ENCODE measurements at regions not wholly inside any gene's neighbourhood (a gene's known extent, or its start where the extent isn't known, plus 50 kb on each side); places are given as distances from the start of the nearest gene placed in this dataset.
"Not testable (repeated sequence)": the region's sequence is repeated elsewhere in the genome, so short reads cannot be mapped to it uniquely, and the experiment has no call there.

GRCh38 chr12:68984796-68985573 lies 52.0 kb upstream of the CPM start:
- H3K27me3 Mint-ChIP-seq, result peaks cover 8% of the 10 kb centered on the region

GRCh38 chr12:68997526-68997925 lies 64.6 kb upstream of the CPM start:
- not testable (repeated sequence) for DNase-seq (ENCODE audit: low spot score in 2 of 2); H3K36me3 Mint-ChIP-seq; H3K9me3 Mint-ChIP-seq; H3K27me3 Mint-ChIP-seq; H3K27ac Mint-ChIP-seq; ATAC-seq (ENCODE audit: low read depth); H3K4me1 Mint-ChIP-seq; H3K4me3 Mint-ChIP-seq

More at GRCh38 chr12:68984796-68985573, 52.0 kb upstream of the CPM start:
- Mint-ChIP-seq H3K4me3 (no peak overlapping the region), H3K36me3 (peaks cover 5% of the 10 kb centered on the region), H3K9me3 (peaks cover 6% of the 10 kb centered on the region), H3K4me1 (no peaks in the 10 kb centered on the region), H3K27ac (no peak overlapping the region)
- no peak for DNase-seq (ENCODE audit: low spot score in 2 of 2)
- ATAC-seq (ENCODE audit: low read depth), result no peak

GRCh38 chr12:68998041-68998440 lies 65.1 kb upstream of the CPM start:
- no peak for DNase-seq (ENCODE audit: low spot score in 2 of 2)
- H3K27ac Mint-ChIP-seq, result no peak overlapping the region

GRCh38 chr12:69000074-69000473 lies 67.1 kb upstream of the CPM start:
- Mint-ChIP-seq H3K4me1 (no peaks in the 10 kb centered on the region), H3K27me3 (no peaks in the 10 kb centered on the region), H3K9me3 (peaks cover 7% of the 10 kb centered on the region), H3K27ac (no peak overlapping the region), H3K36me3 (no peaks in the 10 kb centered on the region), H3K4me3 (no peak overlapping the region)
- no peak for ATAC-seq (ENCODE audit: low read depth)
- no peak for DNase-seq (ENCODE audit: low spot score in 2 of 2)

More at GRCh38 chr12:68998041-68998440, 65.1 kb upstream of the CPM start:
- Mint-ChIP-seq H3K4me3 (no peak overlapping the region), H3K27me3 (no peaks in the 10 kb centered on the region), H3K4me1 (no peaks in the 10 kb centered on the region), H3K9me3 (peaks cover 7% of the 10 kb centered on the region), H3K36me3 (no peaks in the 10 kb centered on the region)
- no peak for ATAC-seq (ENCODE audit: low read depth)

GRCh38 chr12:69000540-69001243 lies 67.7 kb upstream of the CPM start:
- ATAC-seq (ENCODE audit: low read depth), result no peak
- Mint-ChIP-seq H3K4me1 (no peaks in the 10 kb centered on the region), H3K4me3 (no peak overlapping the region), H3K27ac (no peak overlapping the region), H3K9me3 (peaks cover 7% of the 10 kb centered on the region), H3K36me3 (no peaks in the 10 kb centered on the region), H3K27me3 (peaks cover 2% of the 10 kb centered on the region)
- DNase-seq (ENCODE audit: low spot score in 2 of 2), result no peak

- Mint-ChIP-seq H3K27ac (no peak overlapping the region), H3K27me3 (peaks cover 2% of the 10 kb centered on the region), H3K36me3 (no peaks in the 10 kb centered on the region), H3K4me1 (no peaks in the 10 kb centered on the region), H3K4me3 (no peak overlapping the region), H3K9me3 (peaks cover 7% of the 10 kb centered on the region)
- DNase-seq (ENCODE audit: low spot score in 2 of 2) (no peak), ATAC-seq (ENCODE audit: low read depth) (no peak)
These were observed 68.3 kb upstream of the CPM start for GRCh38 chr12:69001251-69001650.

- no peaks in the 10 kb centered on the region for H3K9me3 Mint-ChIP-seq
- H3K27ac Mint-ChIP-seq, result no peak overlapping the region
- ATAC-seq (ENCODE audit: low read depth), result no peak
- H3K4me1 Mint-ChIP-seq, result peaks cover 4% of the 10 kb centered on the region
- DNase-seq (ENCODE audit: low spot score in 2 of 2), result no peak
- no peak overlapping the region for H3K4me3 Mint-ChIP-seq
- no peaks in the 10 kb centered on the region for H3K36me3 Mint-ChIP-seq
- peaks cover 2% of the 10 kb centered on the region for H3K27me3 Mint-ChIP-seq
These were observed 70.0 kb upstream of the CPM start for GRCh38 chr12:69002969-69003368.

GRCh38 chr12:69003991-69004390 lies 71.0 kb upstream of the CPM start:
- no peak overlapping the region for H3K4me3 Mint-ChIP-seq
- ATAC-seq (ENCODE audit: low read depth) (no peak), DNase-seq (ENCODE audit: low spot score in 2 of 2) (no peak)
- peaks cover 4% of the 10 kb centered on the region for H3K27me3 Mint-ChIP-seq
- H3K36me3 Mint-ChIP-seq, result no peaks in the 10 kb centered on the region
- H3K9me3 Mint-ChIP-seq, result no peaks in the 10 kb centered on the region
- H3K4me1 Mint-ChIP-seq, result peaks cover 4% of the 10 kb centered on the region
- H3K27ac Mint-ChIP-seq, result no peak overlapping the region

GRCh38 chr12:69007101-69007854 lies 74.3 kb upstream of the CPM start:
- H3K9me3 Mint-ChIP-seq, result no peaks in the 10 kb centered on the region
- no peak overlapping the region for H3K27ac Mint-ChIP-seq
- peaks cover 8% of the 10 kb centered on the region for H3K27me3 Mint-ChIP-seq
- H3K4me1 Mint-ChIP-seq, result peaks cover 4% of the 10 kb centered on the region
- ATAC-seq (ENCODE audit: low read depth) (no peak), DNase-seq (ENCODE audit: low spot score in 2 of 2) (no peak)
- no peaks in the 10 kb centered on the region for H3K36me3 Mint-ChIP-seq
- H3K4me3 Mint-ChIP-seq, result no peak overlapping the region

- Mint-ChIP-seq H3K9me3 (no peaks in the 10 kb centered on the region), H3K4me1 (peaks cover 4% of the 10 kb centered on the region), H3K27ac (no peak overlapping the region), H3K4me3 (no peak overlapping the region), H3K36me3 (no peaks in the 10 kb centered on the region), H3K27me3 (peaks cover 8% of the 10 kb centered on the region)
- ATAC-seq (ENCODE audit: low read depth), result no peak
- DNase-seq (ENCODE audit: low spot score in 2 of 2), result no peak
These were observed 74.9 kb upstream of the CPM start for GRCh38 chr12:69007855-69008351.

GRCh38 chr12:69008520-69008919 lies 75.5 kb upstream of the CPM start:
- no peaks in the 10 kb centered on the region for H3K9me3 Mint-ChIP-seq
- no peak overlapping the region for H3K4me3 Mint-ChIP-seq
- ATAC-seq (ENCODE audit: low read depth) (no peak), DNase-seq (ENCODE audit: low spot score in 2 of 2) (no peak)
- H3K36me3 Mint-ChIP-seq, result no peaks in the 10 kb centered on the region
- peaks cover 8% of the 10 kb centered on the region for H3K27me3 Mint-ChIP-seq
- no peak overlapping the region for H3K27ac Mint-ChIP-seq
- peaks cover 4% of the 10 kb centered on the region for H3K4me1 Mint-ChIP-seq

- H3K4me1 Mint-ChIP-seq, result no peaks in the 10 kb centered on the region
- no peaks in the 10 kb centered on the region for H3K9me3 Mint-ChIP-seq
These were observed 81.1 kb upstream of the CPM start for GRCh38 chr12:69014047-69014446.

GRCh38 chr12:69015017-69015416 lies 82.0 kb upstream of the CPM start:
- no peak overlapping the region for H3K4me3 Mint-ChIP-seq
- H3K27me3 Mint-ChIP-seq, result peaks cover 13% of the 10 kb centered on the region
- no peak for DNase-seq (ENCODE audit: low spot score in 2 of 2)
- no peaks in the 10 kb centered on the region for H3K36me3 Mint-ChIP-seq
- H3K4me1 Mint-ChIP-seq, result no peaks in the 10 kb centered on the region
- no peaks in the 10 kb centered on the region for H3K9me3 Mint-ChIP-seq
- H3K27ac Mint-ChIP-seq, result no peak overlapping the region
- no peak for ATAC-seq (ENCODE audit: low read depth)

More at GRCh38 chr12:69014047-69014446, 81.1 kb upstream of the CPM start:
- Mint-ChIP-seq H3K27ac (no peak overlapping the region), H3K27me3 (peaks cover 13% of the 10 kb centered on the region), H3K36me3 (no peaks in the 10 kb centered on the region), H3K4me3 (no peak overlapping the region)
- no peak for DNase-seq (ENCODE audit: low spot score in 2 of 2)
- no peak for ATAC-seq (ENCODE audit: low read depth)

- Mint-ChIP-seq H3K4me3 (no peak overlapping the region), H3K9me3 (peaks cover 4% of the 10 kb centered on the region), H3K4me1 (no peaks in the 10 kb centered on the region), H3K27ac (no peak overlapping the region), H3K27me3 (peaks cover 9% of the 10 kb centered on the region), H3K36me3 (no peaks in the 10 kb centered on the region)
- ATAC-seq (ENCODE audit: low read depth), result no peak
- DNase-seq (ENCODE audit: low spot score in 2 of 2), result no peak
These were observed 82.9 kb upstream of the CPM start for GRCh38 chr12:69015831-69016230.
